Gastroesophageal sphincter (tissue), 4 donors: ENCODE measurements at regions not wholly inside any gene's neighbourhood (a gene's known extent, or its start where the extent isn't known, plus 50 kb on each side); places are given as distances from the start of the nearest gene placed in this dataset.

ENCODE experiments used
- ATAC-seq: fragments of 150-250 bp; one replicate; pipeline ENCODE4 v1.9.1; 2016; ENCODE audit warnings: mild to moderate bottlenecking, moderate library complexity
- H3K27ac ChIP-seq, 4 donors: fragments of 200-600 bp; sonication (generic) in 3 of 4; 1 replicate in 3 of 4; 2 replicates in 1 of 4; pipeline ENCODE4 v1.5.1; 2016 to 2019
- H3K27me3 ChIP-seq: fragments of 200-600 bp; sonication (generic); one replicate; pipeline ENCODE4 v1.5.1; 2019
- H3K36me3 ChIP-seq, 2 donors: fragments of 200-600 bp; sonication (generic); one replicate each; pipeline ENCODE4 v1.5.1; 2019; ENCODE audit warnings: control low read depth in 1 of 2
- H3K4me1 ChIP-seq, 3 donors: fragments of 200-600 bp; sonication (generic); 1 replicate in 2 of 3; 2 replicates in 1 of 3; pipeline ENCODE4 v1.5.1; 2016 to 2019; ENCODE audit warnings: control low read depth in 2 of 3
- H3K4me3 ChIP-seq, 2 donors: fragments of 200-600 bp; sonication (generic); one replicate each; pipeline ENCODE4 v1.5.1; 2019; ENCODE audit warnings: mild to moderate bottlenecking in 1 of 2, moderate library complexity in 1 of 2
- H3K9me3 ChIP-seq, 3 donors: fragments of 200-600 bp; sonication (generic); one replicate each; pipeline ENCODE4 v1.5.1; 2017 to 2019; ENCODE audit warnings: control low read depth in 2 of 3
- CTCF ChIP-seq, 4 experiments: fragments of 200-600 bp in 2 of 4; fragments of 450-650 bp in 2 of 4; sonication (generic) in 1 of 4; IDR thresholded peaks; one replicate each; pipeline ENCODE4 v1.5.1; 2017 to 2019; ENCODE audit warnings: antibody characterized with exemption in 4 of 4, mild to moderate bottlenecking in 2 of 4, moderate library complexity in 2 of 4
- EP300 ChIP-seq: sonication (generic); formaldehyde crosslinking; IDR thresholded peaks from one replicate; pipeline ENCODE4 v1.6.1; 2017; ENCODE audit warnings: antibody characterized with exemption, mild to moderate bottlenecking
- POLR2A ChIP-seq, 2 donors: fragments of 450-650 bp; IDR thresholded peaks; one replicate each; pipeline ENCODE4 v1.6.1; 2017; ENCODE audit warnings: antibody characterized with exemption in 2 of 2, mild to moderate bottlenecking in 2 of 2, moderate library complexity in 1 of 2
- POLR2AphosphoS5 ChIP-seq: sonication (generic); formaldehyde crosslinking; IDR thresholded peaks from one replicate; pipeline ENCODE4 v1.6.1; 2017; ENCODE audit warnings: antibody characterized with exemption
- WGBS, 2 donors: methylation state at CpG; one replicate each; pipeline ENCODE4 v1.1.5; 2018; ENCODE audit warnings: low coverage in 1 of 2; 5-methylcytosine and 5-hydroxymethylcytosine counted together

- Histone ChIP-seq H3K4me3 (no peak overlapping the region), H3K9me3 (no peaks in the 10 kb centered on the region), H3K27me3 (no peaks in the 10 kb centered on the region), H3K36me3 (no peaks in the 10 kb centered on the region), H3K4me1 (peaks cover 0 to 11% (median 0%) of the 10 kb centered on the region in 3 donors), H3K27ac (no peak overlapping the region)
- TF ChIP-seq POLR2A (IDR thresholded peaks at IDR 0.05) (no peak), POLR2AphosphoS5 (no peak), CTCF (IDR thresholded peaks at IDR 0.05) (no peak), EP300 (no peak)
- ATAC-seq, result no peak
- WGBS, 2 donors, result 67 to 71% methylated on average over 9 to 10 of the region's 10 CpGs
Observed at GRCh38 chr12:114760151-114760877, 76.3 kb upstream of the TBX3 start.

- H3K4me3 ChIP-seq, result no peak overlapping the region
- no peaks in the 10 kb centered on the region for H3K27me3 ChIP-seq
- H3K27ac ChIP-seq, result no peak overlapping the region
- no peaks in the 10 kb centered on the region for H3K36me3 ChIP-seq
- TF ChIP-seq EP300, result no peak
- no peak for TF ChIP-seq POLR2A (IDR thresholded peaks at IDR 0.05)
- TF ChIP-seq CTCF (IDR thresholded peaks at IDR 0.05), result no peak
- no peak for TF ChIP-seq POLR2AphosphoS5
- H3K4me1 ChIP-seq, result peaks cover 0 to 11% (median 0%) of the 10 kb centered on the region in 3 donors
- 95 to 97% methylated on average over 8 to 11 of the region's 11 CpGs for WGBS, 2 donors
- H3K9me3 ChIP-seq, result no peaks in the 10 kb centered on the region
- ATAC-seq, result no peak
Observed at GRCh38 chr12:114759635-114760034, 75.7 kb upstream of the TBX3 start.

- H3K4me1 ChIP-seq, result peaks cover 0 to 7% (median 0%) of the 10 kb centered on the region in 3 donors
- no peaks in the 10 kb centered on the region for H3K9me3 ChIP-seq
- no peak overlapping the region for H3K27ac ChIP-seq
- ATAC-seq, result no peak
- no peak for TF ChIP-seq POLR2A (IDR thresholded peaks at IDR 0.05)
- TF ChIP-seq EP300, result no peak
- TF ChIP-seq CTCF (IDR thresholded peaks at IDR 0.05), result no peak
- no peak for TF ChIP-seq POLR2AphosphoS5
- H3K4me3 ChIP-seq, result no peak overlapping the region
- H3K36me3 ChIP-seq, result no peaks in the 10 kb centered on the region
- H3K27me3 ChIP-seq, result no peaks in the 10 kb centered on the region
- 70 to 90% methylated on average over 3 to 4 of the region's 4 CpGs for WGBS, 2 donors
Observed at GRCh38 chr12:114757684-114758325, 73.8 kb upstream of the TBX3 start.

- TF ChIP-seq POLR2A (IDR thresholded peaks at IDR 0.05) (no peak), CTCF (IDR thresholded peaks at IDR 0.05) (no peak), EP300 (no peak), POLR2AphosphoS5 (no peak)
- Histone ChIP-seq H3K4me1 (no peaks in the 10 kb centered on the region), H3K4me3 (no peak overlapping the region), H3K27me3 (no peaks in the 10 kb centered on the region), H3K36me3 (no peaks in the 10 kb centered on the region), H3K9me3 (no peaks in the 10 kb centered on the region), H3K27ac (no peak overlapping the region)
- ATAC-seq, result no peak
- WGBS, 2 donors, result 87 to 90% methylated on average over 6 to 8 of the region's 8 CpGs
Observed at GRCh38 chr12:114752217-114752616, 68.2 kb upstream of the TBX3 start.

GRCh38 chr12:114751712-114752111 lies 67.7 kb upstream of the TBX3 start:
- TF ChIP-seq EP300 (no peak), POLR2AphosphoS5 (no peak), POLR2A (IDR thresholded peaks at IDR 0.05) (no peak), CTCF (IDR thresholded peaks at IDR 0.05) (no peak)
- no peaks in the 10 kb centered on the region for H3K4me1 ChIP-seq
- ATAC-seq, result no peak
- H3K27ac ChIP-seq, result no peak overlapping the region
- no peaks in the 10 kb centered on the region for H3K9me3 ChIP-seq
- WGBS, 2 donors, result 79 to 84% methylated on average over 2 of the region's 2 CpGs
- no peak overlapping the region for H3K4me3 ChIP-seq
- no peaks in the 10 kb centered on the region for H3K36me3 ChIP-seq
- H3K27me3 ChIP-seq, result no peaks in the 10 kb centered on the region
